ENCODE measurements at regions not wholly inside any gene's neighbourhood (a gene's known extent, or its start where the extent isn't known, plus 50 kb on each side); places are given as distances from the start of the nearest gene placed in this dataset.
A peak's percentile ranks its signal among the peaks of the same experiment; 100 is the strongest.

DNA sequence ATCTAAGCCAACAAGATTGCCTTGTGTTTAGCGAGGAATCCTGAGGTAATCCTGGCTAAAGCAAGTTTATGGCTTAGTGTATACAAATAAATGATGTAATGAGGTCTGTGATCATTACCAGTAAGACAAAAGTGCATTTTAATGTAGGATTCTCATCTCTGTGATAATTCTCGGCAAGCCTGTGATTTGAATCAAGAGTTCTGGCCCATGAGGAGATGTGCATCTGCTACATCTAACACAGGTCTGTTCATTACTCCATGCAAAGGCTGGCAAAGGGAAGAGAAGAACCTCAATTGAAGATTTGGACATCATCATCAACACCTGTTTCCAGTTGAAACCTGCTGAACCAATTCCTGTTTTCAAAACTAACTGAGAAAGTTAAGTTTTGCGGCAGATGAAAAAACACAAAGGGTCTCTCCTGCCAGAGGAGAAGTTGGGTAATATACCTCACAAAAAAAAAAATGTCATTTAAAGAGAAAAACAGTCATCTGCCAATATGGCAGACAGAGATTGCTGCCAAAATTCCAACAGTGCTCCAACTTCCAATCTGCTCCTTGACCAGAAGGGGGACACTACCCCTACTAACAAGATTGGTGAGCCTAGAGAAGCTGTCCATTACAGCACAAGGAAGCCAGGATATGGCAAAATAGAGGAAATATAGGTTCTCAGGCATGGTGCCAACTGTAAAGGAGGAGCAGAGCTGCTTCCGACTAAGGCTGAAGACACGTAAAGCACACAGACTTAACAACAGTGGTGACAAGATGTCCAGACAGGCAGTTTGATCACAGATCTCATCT, 453.7 kb downstream of the TTLL7 start:
- TF ChIP-seq, protein P1, sequence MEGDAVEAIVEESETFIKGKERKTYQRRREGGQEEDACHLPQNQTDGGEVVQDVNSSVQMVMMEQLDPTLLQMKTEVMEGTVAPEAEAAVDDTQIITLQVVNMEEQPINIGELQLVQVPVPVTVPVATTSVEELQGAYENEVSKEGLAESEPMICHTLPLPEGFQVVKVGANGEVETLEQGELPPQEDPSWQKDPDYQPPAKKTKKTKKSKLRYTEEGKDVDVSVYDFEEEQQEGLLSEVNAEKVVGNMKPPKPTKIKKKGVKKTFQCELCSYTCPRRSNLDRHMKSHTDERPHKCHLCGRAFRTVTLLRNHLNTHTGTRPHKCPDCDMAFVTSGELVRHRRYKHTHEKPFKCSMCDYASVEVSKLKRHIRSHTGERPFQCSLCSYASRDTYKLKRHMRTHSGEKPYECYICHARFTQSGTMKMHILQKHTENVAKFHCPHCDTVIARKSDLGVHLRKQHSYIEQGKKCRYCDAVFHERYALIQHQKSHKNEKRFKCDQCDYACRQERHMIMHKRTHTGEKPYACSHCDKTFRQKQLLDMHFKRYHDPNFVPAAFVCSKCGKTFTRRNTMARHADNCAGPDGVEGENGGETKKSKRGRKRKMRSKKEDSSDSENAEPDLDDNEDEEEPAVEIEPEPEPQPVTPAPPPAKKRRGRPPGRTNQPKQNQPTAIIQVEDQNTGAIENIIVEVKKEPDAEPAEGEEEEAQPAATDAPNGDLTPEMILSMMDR (IDR thresholded peaks at IDR 0.05): peak; percentile 55
- TF ChIP-seq EZH2 (IDR thresholded peaks at IDR 0.05): no peak
